ENCODE measurements at regions not wholly inside any gene's neighbourhood (a gene's known extent, or its start where the extent isn't known, plus 50 kb on each side); places are given as distances from the start of the nearest gene placed in this dataset.

GRCh38 chr2:133801946-133802345 is 233.7 kb upstream of the NCKAP5 start:
- ChIA-PET CTCF (no interaction called here), POLR2A (no interaction called here)
- TF ChIP-seq CTCF (IDR thresholded peaks at IDR 0.05), result no peak
- ATAC-seq (ENCODE audit: low read depth), result no peak
- Mint-ChIP-seq H3K36me3 (ENCODE audit: low read depth) (no peaks in the 10 kb centered on the region), H3K9me3 (peaks cover 4% of the 10 kb centered on the region), H3K4me1 (no peaks in the 10 kb centered on the region), H3K27ac (no peak overlapping the region), H3K27me3 (peaks cover 8% of the 10 kb centered on the region), H3K4me3 (no peak overlapping the region)
- intact Hi-C loops (cut with micrococcal nuclease), result no loop called here
- DNase-seq, result no peak

DNA sequence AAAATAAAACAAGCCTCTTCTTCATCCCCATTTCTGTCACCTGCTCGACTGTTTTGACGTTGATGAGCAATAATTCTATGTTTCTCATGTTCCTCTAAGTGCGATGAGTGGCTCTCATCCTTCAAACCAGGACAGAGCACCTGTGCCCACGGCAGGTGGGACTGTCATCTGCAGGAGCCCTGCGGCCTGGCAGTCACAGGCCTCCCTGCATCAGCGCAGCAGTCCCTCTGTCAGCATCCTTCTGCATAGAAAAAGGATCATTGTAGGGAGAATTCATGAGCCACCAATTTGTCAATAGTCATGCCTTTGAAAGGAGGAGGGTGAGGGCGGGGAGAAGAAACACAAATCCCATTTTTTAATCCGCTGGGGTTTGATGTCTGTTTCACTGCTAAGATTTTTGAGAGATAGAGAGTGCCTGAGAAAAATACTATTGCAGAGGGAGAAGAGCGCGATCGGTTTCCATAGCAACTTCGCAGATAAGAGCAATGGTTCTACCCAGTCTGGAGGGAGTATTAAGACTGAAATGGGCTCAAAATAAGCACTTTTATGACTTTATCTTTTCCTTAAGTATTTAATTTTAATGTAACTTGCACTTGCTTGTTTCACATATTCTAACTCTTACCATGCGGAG is 234.3 kb upstream of the NCKAP5 start:
- ChIA-PET POLR2A (no interaction called here), CTCF (no interaction called here)
- Mint-ChIP-seq H3K4me1 (no peaks in the 10 kb centered on the region), H3K36me3 (ENCODE audit: low read depth) (no peaks in the 10 kb centered on the region), H3K4me3 (no peak overlapping the region), H3K27ac (no peak overlapping the region), H3K9me3 (no peaks in the 10 kb centered on the region), H3K27me3 (peaks cover 8% of the 10 kb centered on the region)
- intact Hi-C loops (cut with micrococcal nuclease), result no loop called here
- DNase-seq (no peak), ATAC-seq (ENCODE audit: low read depth) (no peak)
- TF ChIP-seq CTCF (IDR thresholded peaks at IDR 0.05), result no peak

GRCh38 chr2:133806564-133806963 is 238.3 kb upstream of the NCKAP5 start:
- no peak for DNase-seq
- Mint-ChIP-seq H3K9me3 (peaks cover 19% of the 10 kb centered on the region), H3K27me3 (peaks cover 8% of the 10 kb centered on the region), H3K4me3 (no peak overlapping the region), H3K4me1 (peaks cover 11% of the 10 kb centered on the region), H3K36me3 (ENCODE audit: low read depth) (no peaks in the 10 kb centered on the region), H3K27ac (no peak overlapping the region)
- intact Hi-C loops (cut with micrococcal nuclease), result no loop called here
- no peak for TF ChIP-seq CTCF (IDR thresholded peaks at IDR 0.05)
- ATAC-seq (ENCODE audit: low read depth), result no peak
- POLR2A ChIA-PET, result no interaction called here
- CTCF ChIA-PET, result no interaction called here

DNA sequence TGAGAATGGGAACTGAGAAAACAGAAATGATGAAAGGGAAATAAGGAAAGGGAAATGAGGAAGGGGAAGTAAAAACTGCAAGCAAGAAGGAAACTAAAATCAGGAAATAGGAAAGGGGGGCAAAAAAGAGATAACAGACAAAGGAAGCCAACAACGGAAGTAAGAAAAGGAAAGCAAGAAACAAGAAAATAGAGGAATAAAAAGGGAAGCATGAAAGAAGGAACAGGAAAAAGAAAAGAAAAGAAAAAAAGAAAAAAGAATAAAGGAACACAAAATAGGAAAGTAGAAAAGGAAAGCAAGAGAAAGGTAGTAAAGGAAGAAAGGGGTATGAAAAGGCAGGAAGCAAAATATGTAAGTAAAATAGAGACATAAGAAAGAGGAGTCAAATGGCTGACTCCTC is 241.2 kb upstream of the NCKAP5 start:
- no peak for ATAC-seq (ENCODE audit: low read depth)
- intact Hi-C loops (cut with micrococcal nuclease), result no loop called here
- Mint-ChIP-seq H3K36me3 (ENCODE audit: low read depth) (no peaks in the 10 kb centered on the region), H3K4me1 (peaks cover 17% of the 10 kb centered on the region), H3K4me3 (no peak overlapping the region), H3K9me3 (peaks cover 26% of the 10 kb centered on the region), H3K27ac (peak overlapping the region; percentile 66), H3K27me3 (no peaks in the 10 kb centered on the region)
- CTCF ChIA-PET, result no interaction called here
- DNase-seq, result no peak
- no peak for TF ChIP-seq CTCF (IDR thresholded peaks at IDR 0.05)
- POLR2A ChIA-PET, result no interaction called here

- CTCF ChIA-PET, result no interaction called here
- TF ChIP-seq CTCF (IDR thresholded peaks at IDR 0.05), result no peak
- intact Hi-C loops (cut with micrococcal nuclease), result no loop called here
- Mint-ChIP-seq H3K27ac (peak overlapping the region; percentile 74), H3K36me3 (ENCODE audit: low read depth) (no peaks in the 10 kb centered on the region), H3K9me3 (peaks cover 26% of the 10 kb centered on the region), H3K4me1 (peaks cover 17% of the 10 kb centered on the region), H3K27me3 (no peaks in the 10 kb centered on the region), H3K4me3 (no peak overlapping the region)
- ATAC-seq (ENCODE audit: low read depth), result no peak
- POLR2A ChIA-PET, result no interaction called here
- no peak for DNase-seq
These were observed 242.3 kb upstream of the NCKAP5 start for GRCh38 chr2:133810559-133810958.

Data from activated B cell treated with CpG ODN at 0.5 μM for 24 hours (primary cell).